C4-2B (cell line): ENCODE measurements at regions not wholly inside any gene's neighbourhood (a gene's known extent, or its start where the extent isn't known, plus 50 kb on each side); places are given as distances from the start of the nearest gene placed in this dataset.

Source experiments
- CTCF ChIP-seq: fragments of 450-650 bp; conservative IDR thresholded peaks from 2 replicates; pipeline ENCODE4 v1.5.1; 2017; ENCODE audit warnings: mild to moderate bottlenecking
- ZFX ChIP-seq: fragments of 450-650 bp; IDR thresholded peaks from 2 replicates; pipeline ENCODE4 v1.6.1; 2017

GRCh38 chr5:159576902-159577301 lies 246.6 kb upstream of the IL12B start:
- no peak for TF ChIP-seq CTCF
- TF ChIP-seq ZFX: no peak
